SIG-M5 (cell line): ENCODE measurements at regions not wholly inside any gene's neighbourhood (a gene's known extent, or its start where the extent isn't known, plus 50 kb on each side); places are given as distances from the start of the nearest gene placed in this dataset.

Experiments used
- DNase-seq: peaks from one replicate; lab custom pipeline; 2025; lab: John Stamatoyannopoulos, UW

DNA sequence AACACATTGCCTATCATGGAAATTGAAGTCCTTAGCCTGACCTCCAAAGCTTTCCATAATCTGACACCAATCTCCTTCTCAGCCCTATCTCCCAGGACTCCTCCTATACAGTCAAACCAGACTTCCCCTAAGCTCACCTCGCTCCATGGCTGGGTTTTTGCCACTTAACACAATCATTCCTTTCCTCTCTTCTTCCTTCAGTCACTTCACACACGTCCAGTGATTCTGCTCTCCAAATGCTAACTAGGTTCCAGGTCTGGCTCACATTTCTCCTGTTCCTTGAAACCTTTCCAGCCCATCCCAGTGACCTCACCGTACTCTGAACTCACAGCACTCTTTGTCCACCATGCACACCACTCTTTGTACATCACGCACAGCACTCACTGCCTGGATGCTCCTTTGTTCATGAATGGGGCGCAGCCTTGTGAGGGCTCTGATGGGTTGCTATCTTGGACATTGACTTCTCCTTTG lies 98.4 kb downstream of the GLUL start:
- no peak for DNase-seq

DNA sequence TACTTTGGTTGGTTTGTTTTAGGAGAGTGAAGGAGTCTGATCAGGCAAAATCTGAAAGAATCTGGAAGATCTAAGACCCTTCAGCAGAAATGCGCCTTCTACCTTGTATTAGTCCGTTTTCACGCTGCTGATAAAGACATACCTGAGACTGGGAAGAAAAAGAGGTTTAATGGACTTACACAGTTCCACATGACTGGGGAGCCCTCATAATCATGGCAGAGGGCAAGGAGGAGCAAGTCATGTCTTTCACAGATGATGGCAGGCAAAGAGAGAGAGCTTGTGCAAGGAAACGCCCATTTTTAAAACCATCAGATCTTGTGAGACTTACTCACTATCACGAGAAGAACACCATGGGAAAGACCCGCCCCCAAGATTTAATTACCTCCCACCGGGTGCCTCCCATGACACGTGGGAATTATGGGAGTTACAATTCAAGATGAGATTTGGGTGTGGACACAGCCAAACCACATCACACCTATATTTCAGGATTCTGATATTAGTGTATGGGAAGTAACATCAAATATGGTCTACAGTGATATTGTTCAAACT lies 99.3 kb downstream of the GLUL start:
- no peak for DNase-seq

DNA sequence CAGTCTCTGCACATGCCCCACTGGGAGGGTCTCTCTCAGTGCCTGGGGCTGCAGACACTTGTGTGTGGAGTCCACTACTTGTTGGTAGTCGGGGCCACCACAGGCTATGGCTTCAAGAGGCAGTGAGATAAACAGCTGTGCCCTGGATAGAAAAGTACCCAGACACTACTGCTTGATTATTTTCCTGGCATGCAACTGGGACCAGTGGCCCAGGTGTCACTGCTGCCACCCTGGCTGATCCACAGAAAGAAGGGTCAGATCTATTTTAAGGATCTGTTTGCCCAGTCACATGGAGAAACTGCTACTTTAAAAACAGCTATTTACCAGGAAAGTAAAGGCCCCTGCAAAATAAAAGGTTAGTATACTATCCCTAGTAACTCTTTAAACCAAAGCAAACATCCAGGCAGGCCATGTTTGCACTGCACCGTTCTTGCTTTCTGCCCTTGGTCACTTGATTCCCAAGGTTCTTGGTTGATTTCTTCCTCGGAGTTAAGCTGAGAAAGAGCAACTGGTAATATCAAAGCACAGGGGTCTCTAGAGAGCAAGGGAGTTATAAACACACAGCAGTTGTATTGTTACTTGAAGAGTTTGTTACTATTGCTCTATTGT lies 99.9 kb downstream of the GLUL start:
- DNase-seq = no peak

DNA sequence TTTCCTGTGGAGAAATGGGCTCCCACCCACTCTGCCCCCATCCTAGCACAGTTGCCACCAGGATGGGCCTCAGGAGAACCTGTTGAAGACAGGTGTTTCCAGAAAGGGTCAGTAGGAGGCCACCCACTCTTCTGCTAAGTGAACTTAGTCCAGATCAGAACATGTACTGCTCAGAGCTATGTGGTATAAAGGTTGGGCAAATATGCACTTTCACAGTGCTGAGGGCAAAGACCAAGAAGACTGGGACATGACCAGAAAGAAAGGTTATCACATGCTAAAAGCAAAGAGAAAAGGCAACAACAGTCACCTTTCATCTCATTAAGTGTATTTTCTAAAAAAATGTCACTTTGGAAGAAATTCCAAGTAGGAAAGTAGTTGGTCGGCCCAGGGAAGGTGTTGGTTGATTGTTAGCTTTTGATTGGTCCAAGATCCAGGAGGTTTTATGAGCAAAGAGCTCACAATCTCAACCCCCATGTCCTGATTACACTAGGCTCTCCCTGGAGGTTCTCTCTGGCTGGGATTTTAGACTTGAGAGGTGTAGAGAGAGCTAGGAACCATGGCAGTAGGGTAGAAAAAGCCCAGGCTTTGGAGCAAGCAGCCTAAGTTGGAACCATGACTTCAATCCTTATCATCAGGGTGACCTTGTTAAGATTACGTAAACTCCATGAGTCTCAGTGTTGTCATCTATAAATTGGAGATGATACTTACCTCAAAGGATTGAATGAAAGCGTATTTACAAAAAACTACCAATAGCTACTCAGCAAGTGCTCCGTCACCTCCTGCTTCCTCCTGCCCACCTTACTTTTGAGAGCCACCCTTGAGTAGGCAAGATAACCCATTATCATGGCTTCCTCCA lies 102.6 kb downstream of the GLUL start:
- DNase-seq = no peak

DNA sequence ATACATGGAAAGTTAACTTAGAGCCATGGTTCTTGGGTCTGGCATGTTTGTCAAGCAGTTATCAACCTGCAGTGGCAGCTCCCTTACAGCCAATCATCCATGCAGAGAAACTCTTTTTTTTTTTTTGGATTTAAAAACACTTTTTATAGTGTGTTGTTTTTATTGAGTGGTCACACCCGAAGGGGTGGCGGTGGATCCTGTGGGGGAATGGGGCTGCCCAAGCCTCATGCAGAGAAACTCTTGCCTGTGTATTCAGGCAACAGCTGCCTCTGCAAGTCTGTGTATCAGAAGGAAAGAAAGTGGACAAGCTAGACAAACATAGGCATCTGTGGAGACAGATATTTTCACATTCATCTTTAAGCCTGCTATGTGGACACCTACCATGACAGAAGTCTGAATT lies 104.8 kb downstream of the GLUL start:
- no peak for DNase-seq

DNA sequence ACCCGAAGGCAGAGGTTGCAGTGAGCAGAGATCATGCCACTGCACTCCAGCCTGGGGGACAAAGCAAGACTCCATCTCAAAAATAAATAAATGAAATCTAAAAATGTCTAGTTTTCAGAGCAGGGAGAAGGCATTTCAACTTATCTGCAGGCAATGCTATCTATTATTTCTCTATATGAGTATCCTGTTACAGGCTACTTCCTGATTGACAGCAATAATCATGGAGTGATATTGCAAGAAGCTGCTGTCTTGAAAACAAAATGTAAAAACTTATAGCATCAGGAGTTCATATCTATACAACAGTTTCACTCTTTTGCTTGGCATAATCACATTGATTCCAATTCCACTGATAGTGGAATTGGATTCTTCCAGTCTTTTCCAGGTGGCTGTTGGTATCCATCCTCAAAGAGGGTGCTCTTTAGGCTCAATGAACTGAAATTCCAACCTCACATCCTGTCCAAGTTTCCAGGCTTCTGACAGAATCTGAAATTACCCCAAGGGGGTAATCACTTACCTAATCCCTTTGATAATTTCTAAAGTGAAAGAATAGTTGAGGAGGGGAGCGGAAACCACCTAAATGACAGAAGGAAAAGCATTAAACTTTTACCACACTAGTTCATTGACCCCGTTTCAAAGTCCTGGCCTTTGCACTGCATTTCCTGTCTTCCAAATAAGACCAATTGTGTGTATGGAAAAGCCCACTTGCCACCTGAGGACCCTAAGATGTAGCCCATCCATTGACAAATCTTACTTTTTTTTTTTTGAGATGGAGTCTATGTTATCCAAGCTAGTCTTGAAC lies 107.6 kb downstream of the GLUL start:
- DNase-seq = no peak

DNA sequence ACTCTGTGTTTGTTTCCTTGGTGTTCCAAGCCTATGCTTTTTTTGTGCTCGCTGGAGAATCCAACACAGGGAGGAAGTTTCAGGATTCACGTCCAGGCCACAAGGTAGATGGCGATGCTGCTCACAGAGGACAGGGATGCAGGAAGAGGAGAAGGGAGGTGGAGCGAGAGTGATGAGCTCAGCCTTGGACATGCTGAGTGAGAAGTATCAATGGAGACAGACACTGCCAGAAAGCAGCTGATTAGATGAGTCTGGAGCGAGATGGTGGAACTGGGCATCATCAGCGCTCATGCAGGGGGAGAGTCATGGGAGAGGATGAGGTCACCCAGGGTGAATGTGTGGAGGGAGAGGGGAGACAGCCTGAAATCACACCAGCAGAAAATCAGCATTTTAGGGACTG lies 110.0 kb downstream of the GLUL start:
- no peak for DNase-seq

DNA sequence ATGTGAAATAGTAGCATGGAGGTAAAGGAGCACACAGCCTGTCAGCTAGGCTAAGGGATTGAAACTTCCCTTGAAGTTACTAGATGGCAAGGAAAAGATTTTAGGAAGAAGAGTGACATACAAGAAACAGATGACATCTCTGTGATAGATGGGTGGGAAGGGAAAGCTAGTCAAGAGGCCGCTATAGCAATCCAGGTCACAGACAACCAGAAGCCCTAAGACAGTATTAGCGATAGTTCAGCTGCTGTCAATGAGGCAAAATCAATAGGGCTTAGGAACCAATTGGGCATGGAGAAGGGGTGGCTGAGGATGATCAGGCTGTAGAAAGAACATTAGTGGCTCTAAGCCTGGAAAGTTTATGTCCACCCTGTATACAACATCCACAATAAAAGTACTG lies 111.1 kb downstream of the GLUL start:
- DNase-seq = no peak

DNA sequence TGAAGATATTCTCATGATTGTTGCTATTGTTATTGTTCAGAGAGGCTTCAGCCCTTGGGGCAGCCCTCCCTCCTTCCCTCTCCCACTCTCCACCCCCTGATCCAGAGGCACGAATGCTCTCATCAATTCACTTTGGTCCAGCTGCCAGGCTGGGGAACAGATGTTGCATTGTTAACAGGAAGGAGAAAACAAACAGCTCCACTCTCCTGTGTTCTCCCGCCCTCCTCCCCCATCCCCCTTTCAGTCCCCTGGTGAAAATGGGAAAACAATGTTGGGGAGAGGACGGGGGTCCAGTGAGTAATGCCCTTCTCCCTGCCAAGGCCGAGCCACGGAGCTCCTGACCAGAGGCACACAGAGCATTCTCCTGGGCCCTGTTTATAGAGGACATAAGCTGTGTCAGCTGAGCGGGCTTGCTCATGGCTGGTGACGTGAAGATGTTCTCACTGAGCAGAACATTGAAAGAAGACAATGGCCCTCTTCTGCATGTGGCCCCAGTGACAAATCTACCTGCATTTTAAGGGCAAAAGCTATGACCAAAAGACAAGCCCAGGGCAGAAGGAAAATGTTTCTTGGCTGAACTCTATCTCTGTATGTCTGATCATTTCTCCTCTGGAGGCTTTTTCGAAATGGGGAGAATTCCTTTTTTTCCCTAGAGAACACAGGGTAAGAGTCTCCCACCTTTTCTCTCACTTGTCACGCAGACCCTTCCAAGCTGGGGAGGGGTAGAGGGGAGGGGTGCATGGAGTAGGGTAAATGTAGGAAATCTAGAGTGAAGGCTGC lies 111.7 kb downstream of the GLUL start:
- DNase-seq = no peak

DNA sequence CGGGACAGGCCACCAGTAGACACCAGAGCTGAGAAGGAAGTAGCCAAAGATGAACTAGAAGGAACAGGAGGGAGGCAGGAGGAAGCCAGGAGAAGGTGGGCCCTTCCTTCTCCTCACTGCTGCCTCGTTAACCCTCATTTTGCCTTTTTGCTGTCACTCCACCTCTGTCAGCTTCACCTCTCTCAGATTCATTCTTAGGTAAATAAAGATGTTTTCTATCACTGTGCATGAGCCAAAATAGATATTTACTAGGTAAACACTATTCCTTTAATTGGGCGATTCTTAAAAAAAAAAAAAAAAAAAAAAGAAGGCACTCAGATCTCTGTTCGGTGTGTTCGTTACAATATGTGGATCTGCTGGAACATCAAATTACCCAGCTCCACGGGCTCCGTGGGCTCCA lies 112.3 kb downstream of the GLUL start:
- DNase-seq = no peak

DNA sequence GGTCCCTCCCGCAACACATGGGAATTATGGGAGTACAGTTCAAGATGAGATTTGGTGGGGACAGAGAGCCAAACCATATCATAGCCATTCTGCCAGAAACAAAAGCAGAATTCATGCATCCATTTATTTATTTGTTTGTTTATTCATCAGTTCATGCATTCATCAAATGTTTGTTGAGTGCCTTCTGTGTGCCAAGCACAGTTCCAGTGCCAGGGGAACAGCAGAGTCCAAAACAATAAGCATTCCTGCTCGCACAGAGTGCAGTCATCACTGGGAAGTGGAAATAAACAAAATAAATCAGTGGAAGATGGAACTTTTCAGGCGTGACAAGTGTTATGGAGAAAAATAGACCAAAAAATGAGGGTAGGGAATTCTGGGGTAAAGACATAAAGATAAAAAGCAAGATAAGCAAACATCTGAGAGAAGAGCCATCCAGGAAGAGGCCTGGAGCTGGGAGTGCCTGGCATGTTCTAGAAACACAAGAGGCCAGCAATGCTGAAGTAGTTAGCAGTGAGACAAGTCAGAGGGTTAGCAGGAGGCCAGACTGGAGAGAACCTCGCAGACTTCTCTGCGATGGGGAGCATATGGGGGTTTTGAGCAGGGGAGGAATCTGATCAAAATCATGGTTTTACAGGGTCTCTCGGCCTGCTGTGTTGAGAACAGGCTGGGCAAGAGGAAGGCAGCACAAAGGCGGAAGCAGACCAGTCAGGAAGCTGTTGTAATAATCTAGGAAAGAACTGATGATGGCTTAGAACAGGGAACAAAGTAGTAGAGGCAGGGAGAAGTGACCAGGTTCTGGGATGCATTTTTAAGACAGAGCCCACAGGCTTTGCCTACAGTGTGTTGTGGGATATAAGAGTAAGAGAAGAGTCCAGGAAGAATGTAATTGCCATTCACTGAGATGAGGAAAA lies 113.2 kb downstream of the GLUL start:
- DNase-seq = no peak

DNA sequence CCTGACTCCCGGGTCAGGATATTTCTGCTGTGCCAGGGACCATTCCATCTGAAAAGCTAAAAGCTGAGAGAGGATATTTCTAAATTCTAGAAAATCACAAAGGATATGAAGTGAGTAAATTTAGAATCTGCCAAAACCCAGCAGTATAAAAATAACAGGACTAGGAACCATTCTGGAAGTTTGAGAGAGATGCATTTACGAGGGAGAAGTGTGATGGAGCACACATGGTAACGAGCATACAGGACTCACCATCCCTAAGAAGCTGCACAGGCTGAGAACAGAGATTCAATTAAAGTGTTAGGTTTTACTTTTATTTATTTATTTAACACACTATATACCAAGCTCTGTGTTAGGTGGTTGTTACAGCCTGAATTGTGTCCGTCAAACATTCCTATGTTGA lies 116.3 kb downstream of the GLUL start:
- no peak for DNase-seq

DNA sequence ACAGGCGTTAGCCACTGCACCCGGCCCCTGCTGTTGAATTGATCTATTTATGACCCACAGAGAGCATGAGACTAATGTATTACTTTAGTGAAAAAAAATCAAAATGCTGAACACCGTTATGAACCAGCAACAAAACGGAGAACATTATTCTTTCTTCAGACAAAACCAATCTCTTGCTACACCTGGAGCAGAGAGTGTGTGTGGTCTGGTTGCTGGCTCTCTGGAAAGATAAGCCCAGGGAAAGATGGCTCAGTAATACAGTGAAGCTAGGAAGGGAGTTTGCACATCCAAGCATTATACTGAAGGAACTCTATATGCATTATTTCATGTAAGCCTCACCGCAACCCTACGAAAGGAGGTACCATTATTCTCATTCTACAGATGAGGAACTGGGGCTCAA lies 117.0 kb downstream of the GLUL start:
- no peak for DNase-seq

DNA sequence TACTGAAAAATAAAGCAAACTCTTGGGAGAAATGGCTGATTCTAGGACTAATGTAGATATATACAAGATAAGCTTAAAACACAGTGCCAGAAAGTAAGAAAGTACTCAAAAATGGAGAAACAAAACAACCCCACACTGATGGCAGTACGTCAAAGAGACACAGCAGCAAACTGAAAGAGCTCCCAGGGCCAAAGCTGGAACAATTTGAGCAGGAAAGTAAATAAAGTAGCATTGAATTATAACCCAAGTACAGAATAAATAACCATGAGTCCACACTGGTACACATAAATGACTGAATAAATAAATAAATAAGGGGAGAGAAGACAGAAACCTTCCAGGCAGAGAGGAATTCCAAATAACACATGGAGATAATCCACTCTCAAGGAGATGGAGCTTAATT lies 120.9 kb downstream of the GLUL start:
- DNase-seq = no peak

DNA sequence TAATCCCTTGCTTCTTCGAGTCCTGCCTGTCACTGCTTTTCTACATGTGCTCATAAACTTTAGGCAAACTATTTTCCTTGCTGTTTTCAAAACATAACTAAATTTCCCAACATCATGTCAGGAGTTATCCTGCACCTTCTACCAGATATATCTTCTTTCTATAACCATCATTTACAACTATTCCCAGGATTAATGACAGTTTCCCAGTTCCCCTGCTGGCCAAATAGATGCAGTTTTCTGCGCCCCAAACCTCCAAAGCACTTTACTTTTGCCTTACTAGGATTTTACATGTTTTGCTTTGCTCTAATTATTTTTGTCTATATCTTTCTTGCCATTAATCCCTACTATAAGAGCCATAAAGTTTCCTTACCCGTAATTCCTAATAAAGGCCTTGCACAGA lies 122.5 kb downstream of the GLUL start:
- DNase-seq = no peak

DNA sequence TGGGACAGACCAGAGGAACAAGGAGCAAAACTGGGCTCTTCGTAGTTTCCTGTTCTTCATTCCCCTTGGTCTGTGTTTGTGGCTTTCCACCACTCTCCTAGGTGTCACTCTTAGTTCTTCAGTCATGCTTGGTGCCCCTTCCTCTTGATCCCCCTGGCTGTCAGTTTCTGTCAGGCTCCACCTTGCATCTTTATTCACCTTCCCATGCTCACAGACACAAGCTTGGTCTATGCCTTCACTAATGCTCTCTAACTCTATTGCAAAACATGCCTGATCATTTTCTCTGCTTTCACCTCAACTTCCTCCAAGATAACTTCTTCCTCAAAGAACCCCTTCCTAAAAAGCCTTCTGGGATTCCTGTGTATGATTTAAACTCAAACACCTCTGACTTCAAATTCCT lies 122.9 kb downstream of the GLUL start:
- DNase-seq = no peak

DNA sequence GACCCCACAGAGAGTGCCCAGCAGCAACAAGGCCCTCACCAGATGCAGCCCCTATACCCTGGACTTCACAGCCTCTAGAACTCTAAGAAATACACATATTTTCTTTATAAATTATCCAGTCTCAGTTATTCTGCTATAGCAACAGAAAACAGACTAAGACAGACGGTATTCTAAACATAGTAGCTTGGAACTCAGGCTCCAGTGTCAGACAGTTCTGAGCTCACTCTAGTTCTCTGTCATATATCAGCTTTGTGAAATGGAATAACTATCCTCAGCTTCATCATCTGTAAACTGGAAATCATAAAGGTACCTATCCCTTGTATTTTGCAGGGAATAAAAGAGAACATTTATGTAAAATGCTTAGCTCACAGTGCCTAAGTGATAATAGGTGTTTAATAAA lies 127.4 kb downstream of the GLUL start:
- DNase-seq = no peak

DNA sequence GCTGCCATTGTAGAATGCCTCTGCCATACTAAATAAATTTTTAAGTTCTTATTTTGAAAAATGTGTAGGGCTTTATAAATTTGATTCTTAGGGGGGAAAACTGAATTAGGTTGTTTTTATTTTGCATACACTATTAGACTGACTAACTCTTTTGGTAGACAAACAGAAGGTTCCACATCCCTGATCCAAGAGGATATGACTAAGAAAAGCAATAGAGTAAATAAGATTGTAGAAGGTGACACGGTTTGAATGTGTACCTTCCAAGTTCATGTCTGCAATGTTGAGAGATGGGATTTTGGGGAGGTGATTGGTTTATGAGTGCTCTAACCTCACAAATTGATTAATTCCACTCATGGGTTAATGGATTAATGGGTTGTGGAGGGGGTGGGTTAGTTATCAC lies 127.9 kb downstream of the GLUL start:
- no peak for DNase-seq

DNA sequence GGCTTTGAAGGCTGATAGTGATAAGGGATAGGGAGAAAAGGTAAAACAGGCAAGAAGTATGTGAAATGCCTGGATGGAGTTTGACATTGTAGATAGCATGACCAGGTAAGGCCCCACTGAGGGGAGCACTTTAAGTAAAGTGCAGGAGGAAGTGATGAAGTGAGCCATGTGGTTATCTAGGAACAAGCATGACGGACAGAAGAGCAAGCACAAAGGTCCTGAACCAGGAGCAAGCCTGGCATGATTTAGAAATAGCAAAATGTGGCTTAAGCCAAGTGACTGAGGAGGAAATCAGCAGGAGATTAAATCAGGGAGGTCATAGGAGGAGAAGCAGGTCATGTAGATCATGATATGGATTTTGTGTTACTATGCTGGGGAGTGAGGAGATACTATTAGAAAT lies 129.2 kb downstream of the GLUL start:
- no peak for DNase-seq

DNA sequence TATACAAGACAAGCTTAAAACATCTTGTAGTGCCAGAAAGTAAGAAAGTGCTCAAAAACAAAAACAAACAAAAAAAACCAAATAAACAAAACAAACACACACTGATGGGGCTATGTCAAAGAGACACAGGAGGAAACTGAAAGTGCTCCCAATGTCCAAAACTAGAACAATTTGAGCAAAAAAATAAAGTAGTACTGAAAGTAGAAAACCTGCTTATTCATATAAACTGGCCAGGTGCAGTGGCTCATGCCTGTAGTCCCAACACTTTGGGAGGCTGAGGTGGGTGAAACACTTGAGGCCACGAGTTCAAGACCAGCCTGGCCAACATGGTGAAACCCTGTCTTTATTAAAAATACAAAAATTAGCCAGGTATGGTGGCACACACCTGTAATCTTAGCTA lies 129.9 kb downstream of the GLUL start:
- no peak for DNase-seq

DNA sequence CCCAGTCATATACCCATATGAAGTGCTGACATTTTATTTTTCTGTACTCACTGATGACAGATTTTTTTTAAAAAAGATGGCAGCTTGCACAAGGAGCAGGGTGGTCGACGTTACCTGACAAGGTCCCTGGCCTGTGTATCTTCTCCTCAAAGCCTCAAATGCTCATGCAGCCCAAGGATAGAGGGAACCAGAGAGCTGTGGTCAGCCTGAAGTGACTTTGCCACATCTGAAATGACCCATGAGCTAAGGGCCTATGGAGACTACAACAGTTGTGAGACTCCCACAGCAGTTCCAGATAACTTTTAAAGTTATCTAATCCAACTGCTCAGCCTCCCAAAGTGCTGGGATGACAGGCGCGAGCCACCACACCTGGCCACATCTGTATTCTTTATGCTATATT lies 131.1 kb downstream of the GLUL start:
- DNase-seq = no peak
